Smooth muscle cell (in vitro differentiated cells): ENCODE measurements at regions not wholly inside any gene's neighbourhood (a gene's known extent, or its start where the extent isn't known, plus 50 kb on each side); places are given as distances from the start of the nearest gene placed in this dataset.

ENCODE experiments used
- DNase-seq: peaks from one replicate; lab custom pipeline; 2025; ENCODE audit not compliant: unreplicated experiment; lab: John Stamatoyannopoulos, UW
- H2AFZ ChIP-seq: fragments of 200-600 bp; sonication (generic); 2 replicates; pipeline ENCODE4 v1.6.0; 2016; ENCODE audit warnings: antibody characterized with exemption, low read depth, mild to moderate bottlenecking
- H3F3A ChIP-seq: fragments of 200-600 bp; sonication (generic); 2 replicates; pipeline ENCODE4 v1.6.0; 2017; ENCODE audit warnings: antibody characterized with exemption, low read depth
- H3K27ac ChIP-seq: fragments of 200-600 bp; sonication (generic); 2 replicates; pipeline ENCODE4 v1.5.1; 2016; ENCODE audit warnings: low read depth, mild to moderate bottlenecking
- H3K27me3 ChIP-seq: fragments of 200-600 bp; sonication (generic); 2 replicates; pipeline ENCODE4 v1.6.1; 2016; ENCODE audit warnings: low read depth, mild to moderate bottlenecking
- H3K36me3 ChIP-seq: fragments of 200-600 bp; sonication (generic); 2 replicates; pipeline ENCODE4 v1.5.1; 2016; ENCODE audit warnings: low read depth
- H3K4me1 ChIP-seq: fragments of 200-600 bp; sonication (generic); 2 replicates; pipeline ENCODE4 v1.5.1; 2016; ENCODE audit warnings: low read depth
- H3K4me2 ChIP-seq: fragments of 200-600 bp; sonication (generic); 2 replicates; pipeline ENCODE4 v1.6.0; 2016; ENCODE audit warnings: mild to moderate bottlenecking
- H3K4me3 ChIP-seq: fragments of 200-600 bp; sonication (generic); 2 replicates; pipeline ENCODE4 v1.5.1; 2016; ENCODE audit warnings: mild to moderate bottlenecking
- H3K79me2 ChIP-seq: fragments of 200-600 bp; sonication (generic); 2 replicates; pipeline ENCODE4 v1.6.0; 2016; ENCODE audit warnings: low read depth, mild to moderate bottlenecking
- H3K9ac ChIP-seq: fragments of 200-600 bp; sonication (generic); 2 replicates; pipeline ENCODE4 v1.6.0; 2016; ENCODE audit warnings: low read depth
- H3K9me3 ChIP-seq: fragments of 200-600 bp; sonication (generic); replicated peaks from 2 replicates; pipeline ENCODE4 v1.5.1; 2016; ENCODE audit warnings: low read depth
- H4K20me1 ChIP-seq: fragments of 200-600 bp; sonication (generic); 2 replicates; pipeline ENCODE4 v1.6.0; 2016; ENCODE audit warnings: low read depth
- WGBS: methylation state at CpG from one replicate; pipeline ENCODE4 v1.1.7; 2016; ENCODE audit warnings: low lambda C conversion rate; 5-methylcytosine and 5-hydroxymethylcytosine counted together
- TF ChIP-seq, protein P1 (sequence below): fragments of 200-600 bp; sonication (generic); IDR thresholded peaks from 2 replicates; pipeline ENCODE4 v1.5.1; 2017; ENCODE audit warnings: borderline replicate concordance, mild to moderate bottlenecking, antibody characterized with exemption; ENCODE audit not compliant: insufficient read depth, poor library complexity, severe bottlenecking

DNA sequence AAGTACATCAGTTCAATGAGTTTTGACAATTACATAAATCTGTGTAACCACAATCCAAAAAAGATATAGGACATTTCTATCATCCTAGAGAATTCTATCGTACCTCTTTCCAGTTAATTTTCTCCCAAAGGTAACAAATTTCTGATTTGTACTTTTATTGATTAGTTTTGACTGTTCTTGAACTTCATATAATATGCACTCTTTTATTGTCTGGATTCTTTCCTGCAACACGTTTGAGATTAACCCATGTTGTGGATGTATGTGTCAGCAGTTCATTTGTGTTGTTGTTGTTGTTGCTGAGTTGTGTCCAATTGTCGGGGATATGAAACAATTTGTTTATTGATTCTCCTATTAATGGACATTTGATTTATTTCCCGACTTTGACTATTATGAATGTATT, 145.9 kb upstream of the WDR11 start:
- Histone ChIP-seq H3K9ac (no peak overlapping the region), H3K4me2 (no peak overlapping the region), H3K27me3 (no peaks in the 10 kb centered on the region), H4K20me1 (no peaks in the 10 kb centered on the region), H3K4me3 (no peak overlapping the region), H3K36me3 (no peaks in the 10 kb centered on the region), H3F3A (no peaks in the 10 kb centered on the region), H2AFZ (no peak overlapping the region), H3K27ac (no peak overlapping the region), H3K79me2 (no peaks in the 10 kb centered on the region), H3K9me3 (no peaks in the 10 kb centered on the region), H3K4me1 (no peaks in the 10 kb centered on the region)
- no peak for DNase-seq
- TF ChIP-seq, protein P1, sequence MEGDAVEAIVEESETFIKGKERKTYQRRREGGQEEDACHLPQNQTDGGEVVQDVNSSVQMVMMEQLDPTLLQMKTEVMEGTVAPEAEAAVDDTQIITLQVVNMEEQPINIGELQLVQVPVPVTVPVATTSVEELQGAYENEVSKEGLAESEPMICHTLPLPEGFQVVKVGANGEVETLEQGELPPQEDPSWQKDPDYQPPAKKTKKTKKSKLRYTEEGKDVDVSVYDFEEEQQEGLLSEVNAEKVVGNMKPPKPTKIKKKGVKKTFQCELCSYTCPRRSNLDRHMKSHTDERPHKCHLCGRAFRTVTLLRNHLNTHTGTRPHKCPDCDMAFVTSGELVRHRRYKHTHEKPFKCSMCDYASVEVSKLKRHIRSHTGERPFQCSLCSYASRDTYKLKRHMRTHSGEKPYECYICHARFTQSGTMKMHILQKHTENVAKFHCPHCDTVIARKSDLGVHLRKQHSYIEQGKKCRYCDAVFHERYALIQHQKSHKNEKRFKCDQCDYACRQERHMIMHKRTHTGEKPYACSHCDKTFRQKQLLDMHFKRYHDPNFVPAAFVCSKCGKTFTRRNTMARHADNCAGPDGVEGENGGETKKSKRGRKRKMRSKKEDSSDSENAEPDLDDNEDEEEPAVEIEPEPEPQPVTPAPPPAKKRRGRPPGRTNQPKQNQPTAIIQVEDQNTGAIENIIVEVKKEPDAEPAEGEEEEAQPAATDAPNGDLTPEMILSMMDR: no peak
- WGBS: 87% methylated on average over 4 of the region's 4 CpGs

DNA sequence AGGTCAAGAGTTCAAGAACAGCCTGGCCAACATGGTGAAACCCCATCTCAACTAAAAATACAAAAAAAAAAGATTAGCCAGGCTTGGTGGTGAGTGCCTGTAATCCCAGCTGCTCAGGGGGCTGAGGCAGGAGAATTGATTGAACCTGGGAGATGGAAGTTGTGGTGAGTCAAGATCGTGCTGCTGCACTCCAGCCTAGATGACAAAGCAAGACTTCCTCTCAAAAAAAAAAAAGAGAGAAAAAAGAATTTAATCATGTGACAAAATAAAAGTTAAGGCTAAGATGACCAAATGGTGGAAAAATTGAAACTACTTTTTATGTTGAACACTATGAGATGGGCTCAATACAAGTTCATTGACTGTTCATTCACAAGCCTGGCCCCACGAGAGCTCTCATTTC, 141.1 kb upstream of the WDR11 start:
- Histone ChIP-seq H3K9ac (no peak overlapping the region), H3F3A (no peaks in the 10 kb centered on the region), H3K4me2 (no peak overlapping the region), H3K9me3 (no peaks in the 10 kb centered on the region), H3K79me2 (no peaks in the 10 kb centered on the region), H2AFZ (no peak overlapping the region), H3K4me3 (no peak overlapping the region), H3K36me3 (no peaks in the 10 kb centered on the region), H3K27me3 (no peaks in the 10 kb centered on the region), H3K4me1 (no peaks in the 10 kb centered on the region), H4K20me1 (no peaks in the 10 kb centered on the region), H3K27ac (no peak overlapping the region)
- 80% methylated on average over 2 of the region's 2 CpGs for WGBS
- no peak for DNase-seq
- TF ChIP-seq, protein P1: no peak

DNA sequence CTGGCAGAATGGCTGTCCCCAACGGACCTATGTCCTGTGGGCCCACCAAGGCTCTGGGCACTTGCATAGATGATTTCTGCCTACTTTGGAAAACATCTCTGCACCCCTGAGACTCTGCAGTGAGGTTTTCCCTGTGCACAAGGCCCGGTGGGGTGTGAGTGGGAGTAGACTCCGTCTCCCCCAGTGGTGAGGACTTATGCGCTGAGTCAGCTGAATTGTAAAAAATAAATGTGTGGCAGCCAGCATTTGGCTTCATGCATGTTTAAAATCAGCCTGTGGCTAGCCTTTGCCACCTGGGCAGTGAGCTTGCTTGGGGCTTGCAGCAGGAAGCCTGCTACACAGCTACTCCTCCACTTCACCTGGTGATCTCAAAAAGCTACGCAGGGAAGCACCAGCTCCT, 139.3 kb upstream of the WDR11 start:
- 78% methylated on average over 5 of the region's 5 CpGs for WGBS
- H3K27ac ChIP-seq: no peak overlapping the region
- no peaks in the 10 kb centered on the region for H3F3A ChIP-seq
- H3K36me3 ChIP-seq: no peaks in the 10 kb centered on the region
- H3K9ac ChIP-seq: no peak overlapping the region
- no peak overlapping the region for H2AFZ ChIP-seq
- H4K20me1 ChIP-seq: no peaks in the 10 kb centered on the region
- TF ChIP-seq, protein P1: no peak
- H3K4me2 ChIP-seq: peak overlapping the region; percentile 67
- no peaks in the 10 kb centered on the region for H3K9me3 ChIP-seq
- no peak for DNase-seq
- H3K4me1 ChIP-seq: no peaks in the 10 kb centered on the region
- H3K4me3 ChIP-seq: no peak overlapping the region
- peaks cover 4% of the 10 kb centered on the region for H3K27me3 ChIP-seq
- H3K79me2 ChIP-seq: no peaks in the 10 kb centered on the region

DNA sequence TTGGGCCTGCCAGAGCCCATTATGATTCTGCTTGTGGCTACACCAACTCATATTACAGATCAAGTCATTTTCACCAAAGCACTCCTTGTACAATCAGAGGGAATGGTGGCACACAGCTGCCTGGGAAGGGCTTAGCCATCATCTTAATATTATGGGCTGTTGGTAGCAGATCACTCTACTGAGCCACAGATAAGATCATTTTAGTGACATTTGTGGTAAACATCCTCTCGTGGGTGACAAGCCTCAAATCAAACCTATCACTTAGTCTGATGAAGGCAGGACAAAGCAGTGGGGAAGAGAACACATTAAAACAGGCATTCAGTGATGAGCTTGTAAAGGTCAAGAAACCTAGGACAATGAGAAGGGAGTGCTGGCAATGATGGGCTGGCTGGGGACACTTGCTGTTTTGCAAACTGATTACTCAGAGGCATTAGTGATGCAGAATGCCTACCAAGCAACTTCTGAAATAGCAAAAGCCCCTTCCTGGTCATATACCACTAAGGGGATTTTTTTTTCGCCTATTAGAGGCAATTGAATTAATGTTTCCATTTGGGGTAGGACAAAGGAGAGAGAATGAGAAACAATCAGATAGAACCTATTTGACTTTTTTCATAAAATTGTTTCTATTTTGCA, 137.5 kb upstream of the WDR11 start:
- TF ChIP-seq, protein P1: no peak
- no peak overlapping the region for H3K27ac ChIP-seq
- no peak overlapping the region for H3K9ac ChIP-seq
- no peak overlapping the region for H3K4me2 ChIP-seq
- H3K36me3 ChIP-seq: no peaks in the 10 kb centered on the region
- no peak overlapping the region for H2AFZ ChIP-seq
- H3K27me3 ChIP-seq: peaks cover 4% of the 10 kb centered on the region
- no peak overlapping the region for H3K4me3 ChIP-seq
- no peaks in the 10 kb centered on the region for H3K9me3 ChIP-seq
- no peaks in the 10 kb centered on the region for H3F3A ChIP-seq
- H4K20me1 ChIP-seq: no peaks in the 10 kb centered on the region
- 62% methylated on average over 2 of the region's 2 CpGs for WGBS
- no peak for DNase-seq
- no peaks in the 10 kb centered on the region for H3K79me2 ChIP-seq
- H3K4me1 ChIP-seq: no peaks in the 10 kb centered on the region
